COR-L47 (cell line): ENCODE measurements at regions not wholly inside any gene's neighbourhood (a gene's known extent, or its start where the extent isn't known, plus 50 kb on each side); places are given as distances from the start of the nearest gene placed in this dataset.

Experiments
- DNase-seq: peaks from one replicate; lab custom pipeline; 2025; lab: John Stamatoyannopoulos, UW

DNA sequence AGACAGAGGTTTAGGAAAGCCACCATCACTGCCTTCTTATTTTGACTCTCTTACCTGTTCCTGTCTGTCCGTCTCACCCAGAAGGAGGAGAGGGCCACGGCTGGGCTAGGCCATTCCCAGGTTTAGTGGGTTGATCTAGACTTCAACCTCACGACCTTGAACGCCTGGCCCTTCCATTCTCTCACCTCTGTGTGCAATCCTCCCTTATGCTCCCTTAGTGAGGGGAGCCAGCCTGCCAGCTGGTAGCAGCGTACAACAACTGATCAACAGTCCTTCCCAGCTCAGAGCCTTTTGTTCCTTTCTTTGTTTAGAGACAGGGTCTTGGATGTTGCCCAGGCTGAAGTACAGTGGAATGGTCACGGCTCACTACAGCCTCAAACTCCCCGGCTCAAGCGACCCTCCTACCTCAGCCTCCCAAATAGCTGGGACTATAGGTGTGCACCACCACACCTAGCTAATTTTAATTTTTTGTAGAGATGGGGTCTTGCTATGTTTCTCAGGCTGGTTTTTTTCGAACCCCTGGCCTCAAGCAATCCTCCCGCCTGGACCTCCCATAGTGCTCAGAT lies 123.9 kb downstream of the ZNF664 start:
- DNase-seq: no peak

GRCh38 chr12:124097701-124098100 lies 124.7 kb downstream of the ZNF664 start:
- DNase-seq: no peak

DNA sequence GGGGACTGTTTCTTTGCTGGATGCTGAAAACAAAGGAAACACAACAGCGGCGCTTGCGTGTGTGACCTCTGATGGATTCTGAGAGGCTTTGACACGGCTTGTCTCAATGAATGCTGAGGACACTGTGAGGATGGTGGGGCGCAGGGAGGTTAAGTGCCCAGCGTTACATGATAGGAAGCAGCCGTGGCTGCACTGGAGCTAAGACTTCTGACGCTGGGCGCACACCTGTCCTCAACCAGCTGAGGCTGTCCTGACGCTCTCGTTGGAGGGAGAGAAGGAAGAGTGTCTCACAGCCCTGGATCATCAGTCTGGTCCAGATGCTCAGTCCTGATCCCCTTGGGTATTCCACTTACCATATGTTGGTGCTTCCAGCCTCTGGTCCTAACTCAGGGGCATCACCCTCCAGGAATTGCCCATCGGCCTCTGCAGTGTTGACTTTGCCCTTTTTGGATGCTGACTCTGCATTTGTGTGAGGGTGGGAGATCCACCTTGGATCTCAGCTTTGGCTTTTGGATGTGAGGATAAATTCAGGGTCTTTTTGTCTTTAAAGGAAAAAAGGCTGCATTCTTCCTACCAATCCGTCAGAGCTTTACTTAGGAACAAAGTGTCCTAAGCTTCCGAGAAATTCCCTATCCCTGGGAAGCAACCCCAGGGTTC lies 125.2 kb downstream of the ZNF664 start:
- DNase-seq: no peak

- no peak for DNase-seq
Observed at GRCh38 chr12:124098887-124099286, 125.9 kb downstream of the ZNF664 start.

DNA sequence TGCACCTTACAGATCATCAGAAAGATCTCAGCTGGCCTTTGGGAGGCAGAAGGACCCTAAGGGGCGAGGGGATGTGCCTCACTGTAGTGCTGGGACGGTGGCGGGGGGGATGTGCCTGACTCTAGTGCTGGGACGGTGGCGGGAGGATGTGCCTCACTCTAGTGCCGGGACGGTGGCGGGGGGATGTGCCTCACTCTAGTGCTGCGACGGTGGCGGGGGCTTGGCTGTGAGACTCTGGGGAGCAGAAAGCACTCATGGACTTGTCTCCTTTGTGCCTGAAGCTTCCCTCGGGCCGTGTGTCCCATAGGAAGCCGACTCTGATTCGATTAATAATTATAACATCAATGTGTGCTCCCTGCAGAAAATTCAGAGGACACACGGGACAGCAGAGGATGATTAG lies 126.6 kb downstream of the ZNF664 start:
- no peak for DNase-seq

- no peak for DNase-seq
Observed at GRCh38 chr12:124100572-124101178, 127.7 kb downstream of the ZNF664 start.

GRCh38 chr12:124105546-124105945 lies 132.5 kb downstream of the ZNF664 start:
- DNase-seq: no peak

GRCh38 chr12:124107351-124107750 lies 134.3 kb downstream of the ZNF664 start:
- no peak for DNase-seq

- no peak for DNase-seq
Observed at GRCh38 chr12:124109760-124110159, 136.7 kb downstream of the ZNF664 start.

DNA sequence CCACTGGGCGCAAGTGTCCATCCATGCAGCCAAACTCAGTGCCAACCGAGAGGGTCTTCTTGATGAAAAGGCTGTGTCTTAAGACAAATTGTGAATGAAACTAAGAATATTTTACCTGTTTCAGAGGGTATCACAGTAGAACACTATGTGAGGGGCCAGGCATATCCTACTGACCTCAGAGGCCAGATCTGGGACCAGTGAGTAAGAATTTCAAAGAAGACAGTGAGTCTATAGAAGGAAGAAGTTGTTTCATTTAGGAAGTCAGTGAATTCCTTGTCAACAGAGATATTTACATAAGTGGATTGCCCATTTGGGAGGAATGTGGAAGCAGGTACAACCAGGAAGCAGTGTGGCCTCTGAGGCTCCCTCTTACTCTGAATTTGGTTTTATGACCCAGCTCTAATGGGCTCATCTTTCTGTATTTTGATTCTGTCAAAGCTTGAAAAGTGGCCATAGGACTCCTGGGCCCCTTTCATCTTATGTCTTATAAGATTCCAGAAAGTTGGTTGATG lies 137.4 kb downstream of the ZNF664 start:
- no peak for DNase-seq

DNA sequence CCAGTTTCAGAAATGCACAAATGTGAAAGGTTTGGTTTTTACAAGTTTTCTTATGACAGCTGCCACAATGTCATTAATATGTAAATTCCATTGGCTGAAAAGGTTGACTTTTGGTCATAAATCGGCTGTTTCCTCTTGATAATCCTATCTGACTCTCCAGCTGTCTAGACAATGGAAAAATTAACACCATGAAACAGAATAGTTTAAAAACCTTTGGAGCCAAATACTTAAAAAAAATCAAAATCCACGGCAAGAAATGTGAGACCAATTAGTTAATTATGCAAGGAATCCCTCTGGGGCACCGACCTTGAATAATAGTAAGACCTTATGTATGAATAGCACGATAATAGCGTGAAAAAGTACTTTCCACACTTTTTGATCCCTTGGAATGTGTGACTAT lies 138.0 kb downstream of the ZNF664 start:
- DNase-seq: no peak

- no peak for DNase-seq
Observed at GRCh38 chr12:124114316-124114715, 141.3 kb downstream of the ZNF664 start.

DNA sequence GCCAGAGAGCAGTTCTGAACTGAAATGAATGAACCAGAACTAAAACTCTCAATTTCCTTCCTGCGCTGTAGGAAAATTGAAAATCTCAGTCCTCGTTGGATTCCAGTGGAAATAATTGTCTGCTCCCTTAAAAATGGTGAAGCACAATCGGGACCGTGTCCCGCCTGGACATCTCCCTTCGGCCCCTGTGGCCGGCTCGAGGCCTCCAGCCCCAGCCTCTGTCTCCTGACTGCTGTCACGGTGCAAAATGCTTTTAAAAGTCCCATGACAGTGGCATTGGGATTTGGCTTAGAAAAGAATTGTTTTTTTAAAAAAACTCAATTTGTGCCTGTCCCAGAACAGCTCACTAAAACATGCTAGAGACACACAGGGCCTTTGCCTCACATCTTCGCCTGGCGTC lies 142.5 kb downstream of the ZNF664 start:
- DNase-seq: no peak

- DNase-seq: no peak
Observed at GRCh38 chr12:124115976-124116690, 143.1 kb downstream of the ZNF664 start.

- DNase-seq: no peak
Observed at GRCh38 chr12:124120739-124121138, 147.7 kb downstream of the ZNF664 start.

DNA sequence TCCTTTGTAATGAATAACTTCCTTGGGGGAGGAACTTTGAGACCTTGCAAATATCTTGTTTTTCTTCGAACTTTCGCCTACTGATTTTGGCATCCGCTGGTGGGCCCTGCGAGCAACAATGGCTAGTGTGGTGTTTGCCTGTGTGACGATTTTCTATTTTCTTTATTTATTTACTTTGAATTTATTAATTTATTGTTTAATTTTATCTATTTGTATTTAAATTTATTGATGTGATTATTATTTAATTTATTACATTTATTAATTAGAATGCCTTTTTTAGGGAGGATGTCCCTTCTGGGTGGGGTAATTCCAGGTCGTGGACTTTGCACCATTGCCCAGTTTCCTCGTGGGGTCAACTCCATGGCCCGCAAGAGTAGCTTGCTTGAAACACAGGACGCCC lies 149.7 kb downstream of the ZNF664 start:
- no peak for DNase-seq

- DNase-seq: no peak
Observed at GRCh38 chr12:124123296-124124000, 150.4 kb downstream of the ZNF664 start.

GRCh38 chr12:124125203-124125871 lies 152.3 kb downstream of the ZNF664 start:
- peak; percentile 79 for DNase-seq

GRCh38 chr12:124126950-124127655 lies 154.1 kb downstream of the ZNF664 start:
- no peak for DNase-seq

- no peak for DNase-seq
Observed at GRCh38 chr12:124129132-124129531, 156.1 kb downstream of the ZNF664 start.
